HG03521 (cell line): ENCODE measurements at regions not wholly inside any gene's neighbourhood (a gene's known extent, or its start where the extent isn't known, plus 50 kb on each side); places are given as distances from the start of the nearest gene placed in this dataset.
A peak's percentile ranks its signal among the peaks of the same experiment; 100 is the strongest.

Source experiments
- ATAC-seq: cut with Tn5 transposase; IDR thresholded peaks from one replicate; pipeline ENCODE4 v1.9.1; 2021; ENCODE audit warnings: mild to moderate bottlenecking, moderate library complexity; ENCODE audit not compliant: unreplicated experiment

DNA sequence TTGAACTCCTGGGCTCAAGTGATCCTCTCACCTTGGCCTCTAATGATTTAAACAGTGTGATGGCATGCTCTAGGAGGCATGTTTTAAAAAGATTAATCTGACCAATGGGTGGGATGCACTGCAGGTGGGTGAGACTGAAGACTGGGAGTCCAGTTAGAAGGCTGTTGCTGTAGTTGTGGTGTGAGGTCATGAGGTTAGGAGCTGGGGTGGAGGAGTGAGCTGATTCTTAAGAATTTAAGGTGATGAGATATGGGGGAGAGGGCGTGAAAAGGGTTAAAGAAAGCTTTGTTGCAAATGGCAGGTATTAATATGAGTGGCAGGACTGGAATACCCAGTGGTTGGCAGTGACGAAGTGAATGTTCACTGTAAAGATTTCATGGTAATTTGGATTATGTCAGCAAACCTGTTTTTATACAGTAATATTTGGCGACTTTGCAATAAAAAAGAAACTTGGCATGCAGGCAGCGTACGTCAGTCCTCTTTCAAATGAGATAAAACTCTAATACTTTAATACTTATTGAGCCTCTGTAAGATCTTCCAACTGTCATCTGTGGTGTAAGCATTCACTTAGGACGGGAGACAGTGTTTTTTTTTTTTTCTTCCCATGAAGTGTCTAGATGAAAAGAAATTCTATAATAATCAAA is 72.8 kb upstream of the MTPN start:
- ATAC-seq = no peak

DNA sequence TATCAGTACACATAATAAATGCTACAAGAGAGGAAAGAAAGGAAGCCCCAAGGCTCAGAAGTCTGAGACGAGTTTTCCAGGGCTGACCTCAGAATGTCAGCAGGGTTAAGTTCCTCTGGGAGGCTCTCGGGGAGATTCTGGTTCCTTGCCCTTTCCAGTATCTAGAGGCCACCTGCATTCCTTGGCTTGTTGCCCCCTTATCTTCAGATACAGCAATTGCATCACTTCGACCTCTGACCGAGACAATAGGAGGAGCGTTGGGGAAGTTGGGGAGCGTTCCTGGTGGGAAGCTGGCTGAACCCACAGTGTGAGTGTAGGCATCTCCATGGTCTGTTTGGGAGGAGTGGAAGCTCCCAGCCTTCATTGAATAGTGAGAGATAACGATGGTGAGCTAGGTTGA is 72.0 kb upstream of the MTPN start:
- no peak for ATAC-seq

DNA sequence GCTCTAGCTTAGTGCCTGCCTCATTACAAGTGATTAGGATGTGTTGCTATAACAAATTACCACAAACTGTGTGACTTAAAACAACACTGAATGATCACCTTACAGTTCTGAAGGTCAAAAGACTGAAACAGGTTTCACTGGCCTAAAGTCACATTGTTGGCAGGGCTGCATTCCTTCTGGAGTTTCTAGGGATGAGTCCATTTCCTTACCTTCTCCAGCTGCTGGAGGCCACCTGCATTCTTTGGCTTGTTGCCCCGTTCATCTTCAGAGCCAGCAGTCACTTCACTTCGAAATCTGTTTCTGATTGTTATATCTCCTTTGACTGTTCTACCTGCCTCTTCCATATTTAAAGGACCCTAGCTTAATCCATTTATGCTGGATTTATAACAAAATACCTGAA is 69.4 kb upstream of the MTPN start:
- ATAC-seq = no peak

DNA sequence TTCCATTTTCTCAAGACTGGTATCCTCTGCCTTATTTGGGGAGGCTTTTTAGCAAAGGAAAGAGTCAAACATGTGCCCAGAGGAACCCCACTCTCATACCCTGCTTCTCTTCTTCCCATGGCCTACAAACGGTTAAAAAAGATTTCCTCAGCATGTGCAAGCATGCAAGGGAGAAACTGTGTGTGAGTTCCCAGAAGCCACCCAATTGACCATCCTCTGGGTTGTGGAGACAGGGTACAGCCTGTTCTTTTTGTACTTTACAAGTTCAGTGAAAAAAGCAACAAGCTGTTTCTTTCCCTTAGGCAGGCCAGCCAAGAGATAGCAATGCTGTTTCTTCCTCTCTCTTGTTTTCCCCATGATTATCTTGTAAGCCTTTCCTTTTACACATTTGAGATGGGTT is 68.8 kb upstream of the MTPN start:
- no peak for ATAC-seq

DNA sequence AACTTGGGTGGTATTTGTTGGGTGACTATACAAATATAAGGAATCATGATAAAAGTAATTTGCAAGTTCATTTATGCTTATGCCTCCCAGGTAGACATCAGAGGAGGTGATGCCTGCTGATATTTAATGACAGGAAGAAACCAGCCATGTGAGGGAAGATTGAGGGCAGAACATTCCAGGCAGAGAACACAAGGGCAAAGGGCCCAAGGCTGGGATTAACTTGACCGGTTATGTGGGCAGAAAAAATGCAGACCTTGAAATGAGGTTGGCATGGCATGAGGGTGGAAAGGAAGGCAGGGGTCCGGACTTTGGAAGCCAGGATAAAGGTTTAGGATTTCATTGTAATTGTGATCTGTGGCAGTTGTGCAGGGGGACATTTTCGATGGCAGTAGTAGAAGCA is 68.0 kb upstream of the MTPN start:
- no peak for ATAC-seq

DNA sequence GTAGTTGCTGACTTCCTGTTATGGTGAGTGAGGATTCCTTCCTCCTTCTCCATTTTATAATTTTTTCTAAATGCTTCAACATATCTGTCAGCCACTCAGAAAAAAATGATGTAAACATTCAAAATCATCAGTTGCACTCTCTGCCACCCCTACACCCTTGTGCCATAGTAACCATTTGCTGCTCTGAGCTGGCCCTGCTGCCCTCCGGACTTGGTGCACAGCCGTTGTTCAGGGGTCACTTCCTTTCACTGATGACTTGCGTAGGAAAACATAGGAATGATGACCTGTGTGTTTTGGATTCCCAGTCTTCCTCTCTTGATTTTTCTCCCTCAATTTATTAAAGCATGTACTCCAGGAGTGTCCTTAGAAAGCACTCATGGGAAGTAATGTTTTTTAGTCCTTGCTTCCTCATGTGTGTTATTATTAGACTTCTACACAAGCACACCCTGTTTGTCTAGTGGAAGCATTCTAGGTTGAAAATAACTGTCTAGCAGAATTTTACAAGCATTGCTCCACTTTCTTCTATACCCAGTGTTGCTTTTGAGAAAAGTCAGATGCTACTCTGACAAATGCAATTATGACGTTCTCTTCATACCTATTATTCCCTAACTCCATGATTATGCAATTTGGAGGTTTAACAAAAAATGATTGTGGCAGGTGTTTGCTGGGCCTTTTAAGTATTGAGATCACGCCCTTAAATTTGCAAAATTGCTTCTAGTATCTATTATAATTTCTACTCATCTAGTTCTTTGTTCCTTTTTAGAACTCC is 62.6 kb upstream of the MTPN start:
- ATAC-seq = no peak

DNA sequence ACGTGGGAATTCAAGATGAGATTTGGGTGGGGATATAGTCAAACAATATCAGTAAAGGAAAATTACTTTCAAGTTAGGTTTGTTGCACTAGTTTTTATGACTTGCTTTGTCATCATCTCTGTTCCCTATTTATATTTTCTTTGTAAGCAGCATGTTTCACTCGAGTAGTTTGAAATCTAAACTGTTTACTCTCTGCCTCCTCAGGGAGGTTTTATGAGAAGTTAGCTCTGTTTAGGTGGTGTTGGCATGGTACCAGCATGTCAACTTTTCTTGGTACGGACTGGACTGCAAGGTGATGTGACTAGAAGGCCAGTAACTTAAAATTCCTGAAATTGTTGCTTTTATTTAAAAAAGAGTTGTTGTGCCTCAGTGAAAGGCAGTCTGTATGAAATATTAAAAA is 59.2 kb upstream of the MTPN start:
- no peak for ATAC-seq

DNA sequence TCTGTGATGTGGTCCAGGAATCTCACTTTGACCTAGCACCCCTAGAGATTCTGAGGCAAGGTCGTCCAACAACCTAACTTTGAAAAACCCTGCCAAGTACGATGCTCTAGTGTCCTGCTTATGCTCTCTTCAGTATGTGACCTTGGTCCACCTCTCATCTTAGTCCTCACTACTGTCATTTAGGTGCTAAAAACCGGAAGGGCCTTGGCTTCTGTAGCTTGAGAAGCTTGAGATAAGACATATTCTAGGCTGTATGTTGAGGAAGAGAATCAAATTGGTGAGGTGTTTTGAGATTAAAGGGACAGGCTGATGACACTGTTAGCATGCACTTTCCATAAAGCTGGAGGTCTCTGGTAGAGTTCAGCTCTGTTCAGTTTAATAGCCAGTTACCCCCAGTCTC is 57.0 kb upstream of the MTPN start:
- no peak for ATAC-seq

DNA sequence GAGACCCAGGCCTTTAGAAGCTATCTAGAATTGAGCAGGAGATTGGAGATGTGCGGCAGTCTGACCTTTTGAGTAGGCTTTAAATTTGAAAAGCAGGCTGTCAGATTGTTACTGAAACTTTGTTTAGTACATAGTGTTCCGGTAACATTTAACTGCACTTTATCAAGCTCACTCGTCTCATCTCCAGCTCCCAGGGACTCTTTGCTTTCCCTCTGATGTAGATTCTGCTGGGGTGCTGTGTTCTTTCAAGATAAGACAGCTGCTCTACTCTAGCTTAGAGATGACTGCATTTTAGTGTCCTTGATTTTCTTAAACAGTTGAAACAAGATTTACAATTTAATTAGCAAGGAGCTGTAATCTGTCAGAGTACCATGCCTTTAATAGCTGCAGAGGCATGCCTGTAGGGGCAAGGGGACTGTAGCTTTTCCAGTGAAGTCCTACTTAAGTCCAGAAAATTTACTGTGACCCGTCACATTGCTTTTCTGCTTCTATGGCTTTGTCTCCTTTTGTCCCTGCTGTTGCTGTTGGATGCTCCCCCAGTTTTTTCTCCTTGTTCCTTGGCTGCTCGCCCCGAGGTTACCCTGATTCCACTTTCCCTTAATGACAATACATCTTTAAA is 56.4 kb upstream of the MTPN start:
- ATAC-seq = no peak

DNA sequence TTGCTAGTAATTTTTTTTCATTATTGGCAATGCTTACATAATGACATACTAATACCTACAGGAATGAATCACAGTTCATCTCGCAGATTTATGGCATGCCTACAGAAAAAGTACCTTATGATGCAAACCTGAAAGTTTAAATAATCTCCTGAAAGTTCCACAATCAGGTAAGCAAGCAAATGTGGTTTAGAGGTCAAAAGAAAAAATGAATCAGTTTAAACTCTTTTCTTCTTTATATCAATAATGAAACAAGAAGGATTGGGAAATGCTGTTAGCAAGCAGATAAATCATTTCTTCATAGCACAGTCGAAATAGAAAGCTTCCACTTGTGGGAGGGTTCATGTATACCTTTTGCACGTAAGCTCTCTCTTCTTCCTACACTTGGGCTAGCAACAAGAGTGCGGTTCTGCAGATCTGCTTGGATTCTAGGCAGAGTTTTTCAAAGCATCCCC is 53.7 kb upstream of the MTPN start:
- peak; percentile 67 for ATAC-seq

DNA sequence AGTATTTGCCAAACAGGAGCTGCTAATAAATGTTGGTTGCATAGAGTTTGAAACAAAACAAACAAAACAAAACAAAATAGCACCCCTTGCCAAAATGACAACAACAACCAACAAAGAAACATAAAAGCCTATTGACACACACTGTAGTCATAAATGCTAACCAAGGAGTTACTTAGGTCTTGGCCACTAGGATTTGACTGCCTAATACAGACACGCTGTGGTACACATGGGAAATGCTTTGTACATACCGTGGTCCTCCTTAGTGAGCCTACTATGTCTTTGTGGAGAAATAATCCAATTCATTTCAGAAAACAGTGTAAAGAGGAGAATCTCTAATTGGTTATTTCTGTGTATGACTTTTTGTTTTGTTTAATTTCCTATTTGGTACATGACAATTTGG is 53.2 kb upstream of the MTPN start:
- no peak for ATAC-seq

DNA sequence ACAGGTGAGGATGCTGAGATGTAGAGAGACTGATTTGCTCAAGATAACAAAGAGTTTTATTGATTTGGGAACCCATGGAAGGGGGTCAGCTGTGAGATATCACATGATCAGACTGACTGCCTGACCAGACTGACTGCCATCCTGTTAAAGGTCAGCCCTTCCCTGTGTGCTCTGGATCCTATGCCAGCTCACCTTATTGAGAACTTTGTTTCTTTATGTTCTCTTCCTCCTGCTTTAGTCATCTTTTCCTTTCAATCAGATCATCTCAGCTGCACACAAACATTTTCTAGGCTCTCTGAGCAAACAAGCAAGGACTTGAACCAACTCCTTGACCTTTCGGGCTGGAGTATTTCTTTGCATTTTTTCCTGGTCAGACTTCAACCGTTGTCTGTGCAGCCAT is 50.0 kb upstream of the MTPN start:
- ATAC-seq = no peak
